ENCODE measurements at regions not wholly inside any gene's neighbourhood (a gene's known extent, or its start where the extent isn't known, plus 50 kb on each side); places are given as distances from the start of the nearest gene placed in this dataset.
A peak's percentile ranks its signal among the peaks of the same experiment; 100 is the strongest.
"Not testable (repeated sequence)": the region's sequence is repeated elsewhere in the genome, so short reads cannot be mapped to it uniquely, and the experiment has no call there.

GRCh38 chr3:191641789-191642188 lies 180.8 kb downstream of the PYDC2 start:
- DNase-seq (ENCODE audit: low read depth, low spot score) = no peak
- no peak overlapping the region for H3K27ac ChIP-seq

- no peak for DNase-seq (ENCODE audit: low read depth, low spot score)
- H3K27ac ChIP-seq = no peak overlapping the region
Measured at GRCh38 chr3:191644291-191644690, 183.3 kb downstream of the PYDC2 start.

DNA sequence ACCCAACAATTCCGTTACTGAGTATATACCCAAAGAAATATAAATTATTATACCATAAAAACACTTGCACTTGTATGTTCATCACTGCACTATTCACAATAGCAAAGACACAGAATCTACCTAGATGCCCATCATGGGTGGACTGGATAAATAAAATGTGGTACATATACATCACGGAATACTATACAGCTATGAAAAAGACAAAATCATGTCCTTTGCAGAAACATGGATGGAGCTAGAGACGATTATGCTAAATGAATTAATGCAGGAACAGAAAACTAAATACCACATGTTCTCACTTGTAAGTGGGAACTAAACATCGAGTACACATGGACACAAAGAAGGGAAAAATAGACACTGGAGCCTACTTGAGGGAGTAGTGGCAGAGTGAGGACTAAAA lies 185.3 kb downstream of the PYDC2 start:
- no peak overlapping the region for H3K27ac ChIP-seq
- DNase-seq (ENCODE audit: low read depth, low spot score) = no peak

GRCh38 chr3:191648787-191649186 lies 187.8 kb downstream of the PYDC2 start:
- H3K27ac ChIP-seq = peak overlapping the region; percentile 61
- DNase-seq (ENCODE audit: low read depth, low spot score) = peak; percentile 31

DNA sequence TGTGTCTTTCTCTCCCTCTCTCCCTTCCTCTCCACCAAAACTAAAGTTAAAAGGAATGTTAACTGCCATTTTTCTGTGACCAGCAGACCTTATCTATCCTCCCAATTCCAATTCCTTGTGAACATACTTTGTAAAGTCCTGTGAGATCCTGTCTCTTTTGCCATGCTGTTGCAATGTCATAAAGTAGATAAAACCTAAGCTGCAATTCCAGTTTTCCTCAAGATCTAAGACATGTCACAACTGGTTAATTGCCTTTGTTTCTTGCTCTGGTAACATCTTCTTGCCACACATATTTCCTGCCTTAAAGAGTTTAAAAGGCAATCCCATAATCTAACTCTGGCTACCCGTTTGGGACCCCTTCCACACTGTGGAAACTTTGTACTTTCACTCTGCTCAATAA lies 188.7 kb downstream of the PYDC2 start:
- DNase-seq (ENCODE audit: low read depth, low spot score) = no peak
- H3K27ac ChIP-seq = peak overlapping the region; percentile 61

DNA sequence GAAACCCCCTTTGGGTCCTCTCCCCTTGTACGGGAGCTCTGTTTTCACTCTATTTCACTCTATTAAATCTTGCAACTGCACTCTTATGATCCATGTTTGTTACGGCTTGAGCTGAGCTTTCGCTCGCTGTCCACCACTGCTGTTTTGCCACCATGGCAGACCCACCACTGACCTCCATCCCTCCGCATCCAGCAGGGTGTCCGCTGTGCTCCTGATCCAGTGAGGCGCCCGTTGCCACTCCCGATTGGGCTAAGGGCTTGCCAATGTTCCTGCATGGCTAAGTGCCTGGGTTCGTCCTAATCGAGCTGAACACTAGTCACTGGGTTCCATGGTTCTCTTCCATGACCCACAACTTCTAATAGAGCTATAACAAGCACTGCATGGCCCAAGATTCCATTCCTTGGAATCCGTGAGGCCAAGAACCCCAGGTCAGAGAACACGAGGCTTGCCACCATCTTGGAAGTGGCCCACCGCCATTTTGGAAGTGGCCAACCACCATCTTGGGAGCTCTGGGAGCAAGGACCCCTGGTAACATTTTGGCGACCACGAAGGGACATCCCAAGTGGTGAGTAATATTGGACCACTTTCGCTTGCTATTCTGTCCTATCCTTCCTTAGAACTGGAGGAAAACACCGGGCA lies 197.9 kb downstream of the PYDC2 start:
- not testable (repeated sequence) for DNase-seq (ENCODE audit: low read depth, low spot score); H3K27ac ChIP-seq

DNA sequence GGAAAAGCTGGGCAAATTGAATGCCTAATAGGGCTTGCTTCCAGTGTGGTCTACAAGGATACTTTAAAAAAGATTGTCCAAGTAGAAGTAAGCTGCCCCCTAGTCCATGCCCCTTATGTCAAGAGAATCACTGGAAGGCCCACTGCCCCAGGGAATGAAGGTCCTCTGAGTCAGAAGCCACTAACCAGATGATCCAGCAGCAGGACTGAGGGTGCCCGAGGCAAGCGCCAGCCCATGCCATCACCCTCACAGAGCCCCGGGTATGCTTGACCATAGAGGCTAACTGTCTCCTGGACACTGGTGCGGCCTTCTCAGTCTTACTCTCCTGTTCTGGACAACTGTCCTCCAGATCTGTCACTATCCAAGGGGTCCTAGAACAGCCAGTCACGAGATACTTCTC lies 201.2 kb downstream of the PYDC2 start:
- DNase-seq (ENCODE audit: low read depth, low spot score); H3K27ac ChIP-seq: not testable (repeated sequence)

- no peak for DNase-seq (ENCODE audit: low read depth, low spot score)
- H3K27ac ChIP-seq = no peak overlapping the region
Measured at GRCh38 chr3:191680989-191681597, 220.1 kb downstream of the PYDC2 start.

GRCh38 chr3:191682961-191683360 lies 222.0 kb downstream of the PYDC2 start:
- no peak for DNase-seq (ENCODE audit: low read depth, low spot score)
- no peak overlapping the region for H3K27ac ChIP-seq

GRCh38 chr3:191686626-191687025 lies 225.7 kb downstream of the PYDC2 start:
- no peak overlapping the region for H3K27ac ChIP-seq
- no peak for DNase-seq (ENCODE audit: low read depth, low spot score)

- no peak overlapping the region for H3K27ac ChIP-seq
- DNase-seq (ENCODE audit: low read depth, low spot score) = no peak
Measured at GRCh38 chr3:191688756-191689433, 227.9 kb downstream of the PYDC2 start.

GRCh38 chr3:191691184-191691583 lies 230.2 kb downstream of the PYDC2 start:
- H3K27ac ChIP-seq; DNase-seq (ENCODE audit: low read depth, low spot score): not testable (repeated sequence)

- no peak for DNase-seq (ENCODE audit: low read depth, low spot score)
Measured at GRCh38 chr3:191695131-191695814, 234.3 kb downstream of the PYDC2 start.

GRCh38 chr3:191695815-191696153 lies 234.8 kb downstream of the PYDC2 start:
- no peak for DNase-seq (ENCODE audit: low read depth, low spot score)
- no peak overlapping the region for H3K27ac ChIP-seq

More at GRCh38 chr3:191695131-191695814, 234.3 kb downstream of the PYDC2 start:
- no peak overlapping the region for H3K27ac ChIP-seq

DNA sequence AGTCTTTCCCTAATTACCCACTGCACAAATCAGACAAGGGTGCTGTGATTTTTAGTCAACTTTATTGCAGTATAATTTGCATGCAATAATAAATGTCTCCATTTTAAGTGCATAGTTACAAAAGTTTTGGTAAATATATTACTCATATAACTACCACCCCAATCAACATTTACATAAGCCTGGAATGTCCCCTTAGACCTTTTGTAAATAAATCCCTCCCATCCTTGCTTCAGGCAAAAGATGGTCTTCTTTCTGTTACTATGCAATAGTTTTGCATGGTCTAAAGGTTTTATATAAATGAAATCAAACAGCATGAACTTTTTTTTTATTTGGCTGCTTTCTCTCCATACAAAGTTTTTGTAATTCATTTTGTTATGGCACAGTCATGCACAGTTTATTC lies 235.4 kb downstream of the PYDC2 start:
- H3K27ac ChIP-seq = no peak overlapping the region
- no peak for DNase-seq (ENCODE audit: low read depth, low spot score)

DNA sequence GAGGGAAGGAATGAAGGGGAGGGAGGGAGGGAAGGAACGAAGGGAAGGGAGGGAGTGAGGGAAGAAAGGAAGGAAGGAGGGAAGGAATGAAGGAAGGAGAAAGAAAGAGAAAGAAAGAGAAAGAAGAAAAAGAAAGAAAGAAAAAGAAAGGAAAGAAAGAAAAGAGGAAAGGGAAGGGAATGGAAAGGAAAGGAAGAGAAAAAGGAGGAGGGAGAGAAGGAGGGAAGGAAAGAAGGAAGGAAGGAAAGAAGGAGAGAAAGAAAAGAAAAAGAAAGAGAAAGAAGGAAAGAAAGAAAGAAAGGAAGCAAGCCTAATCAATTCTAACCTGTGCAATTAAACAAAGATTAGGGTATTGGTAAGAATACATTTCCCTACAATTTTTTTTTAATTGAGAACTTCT lies 238.6 kb downstream of the PYDC2 start:
- no peak overlapping the region for H3K27ac ChIP-seq

GRCh38 chr3:191702121-191702520 lies 241.2 kb downstream of the PYDC2 start:
- DNase-seq (ENCODE audit: low read depth, low spot score) = no peak

More for the DNA sequence above, 238.6 kb downstream of the PYDC2 start:
- no peak for DNase-seq (ENCODE audit: low read depth, low spot score)

DNA sequence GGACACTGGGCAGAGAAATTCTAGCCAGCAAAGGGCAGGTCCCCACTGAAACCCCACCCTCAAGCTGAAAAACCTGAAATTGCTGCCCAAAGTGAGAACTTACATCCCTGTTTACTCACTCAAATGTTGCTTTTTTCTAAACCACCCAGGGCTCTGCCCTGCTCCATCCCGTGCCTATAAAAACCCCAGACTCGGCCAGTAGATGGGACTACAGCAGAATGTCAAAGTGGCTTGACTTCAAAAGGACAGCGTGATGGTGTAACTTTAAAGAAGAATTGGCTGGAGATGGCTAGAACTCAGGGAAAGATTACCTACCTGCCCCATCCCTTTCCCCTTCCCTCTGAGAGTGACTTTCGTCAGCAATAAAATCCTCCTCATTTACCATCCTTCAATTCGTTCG lies 246.9 kb downstream of the PYDC2 start:
- H3K27ac ChIP-seq = no peak overlapping the region
- DNase-seq (ENCODE audit: low read depth, low spot score) = no peak

More at GRCh38 chr3:191702121-191702520, 241.2 kb downstream of the PYDC2 start:
- H3K27ac ChIP-seq = no peak overlapping the region

DNA sequence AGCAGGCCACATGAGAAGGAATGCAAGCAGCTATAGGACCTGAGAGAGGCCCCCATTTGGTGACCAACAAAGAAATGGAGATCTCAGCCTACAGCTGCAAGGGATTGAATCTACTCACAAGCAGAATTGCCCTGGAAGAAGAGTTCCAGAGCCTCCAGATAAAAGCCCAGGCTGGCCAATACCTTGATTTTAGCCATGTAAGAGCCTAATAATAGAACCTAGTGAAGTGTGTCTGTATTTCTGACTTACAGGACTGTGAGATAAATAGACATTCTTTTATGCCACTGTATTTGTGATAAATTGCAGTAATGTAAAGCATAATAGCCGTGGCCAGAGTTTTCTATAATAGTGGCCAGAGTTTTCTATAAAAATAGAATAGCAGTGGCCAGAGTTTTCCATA lies 254.6 kb downstream of the PYDC2 start:
- no peak for DNase-seq (ENCODE audit: low read depth, low spot score)
- H3K27ac ChIP-seq = no peak overlapping the region

DNA sequence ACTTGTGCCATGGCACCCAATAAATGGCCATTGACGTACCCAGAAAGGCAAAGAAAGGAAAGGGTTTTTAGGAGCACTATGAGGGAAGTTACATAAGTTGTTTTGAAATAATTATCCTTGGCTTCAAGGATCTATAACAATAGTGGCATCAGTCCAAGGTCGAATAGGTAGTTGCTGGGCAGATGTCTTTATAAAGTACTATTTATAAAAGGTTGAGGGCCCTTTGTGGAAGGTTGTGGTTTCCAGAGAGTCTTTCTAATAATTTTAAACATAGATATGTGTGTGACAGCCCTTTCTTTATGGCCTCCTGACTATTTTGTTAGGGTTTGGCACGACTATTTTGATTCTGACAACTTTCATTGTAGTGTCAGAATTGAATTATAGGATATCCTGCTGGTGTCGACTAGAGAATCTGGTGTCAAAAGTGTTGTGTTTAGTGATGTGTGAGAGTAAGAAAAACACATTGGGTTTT lies 260.5 kb downstream of the PYDC2 start:
- DNase-seq (ENCODE audit: low read depth, low spot score) = no peak
- no peak overlapping the region for H3K27ac ChIP-seq

GRCh38 chr3:191721990-191722389 lies 261.0 kb downstream of the PYDC2 start:
- peak; percentile 29 for DNase-seq (ENCODE audit: low read depth, low spot score)

More at GRCh38 chr3:191721990-191722389, 261.0 kb downstream of the PYDC2 start:
- H3K27ac ChIP-seq = no peak overlapping the region

Data from epithelial cell of prostate (primary cell).